Activated T-cell treated with anti-CD3 and anti-CD28 coated beads, Interleukin-2, amount 50 U/mL, for 48 hours (primary cell): ENCODE measurements at regions not wholly inside any gene's neighbourhood (a gene's known extent, or its start where the extent isn't known, plus 50 kb on each side); places are given as distances from the start of the nearest gene placed in this dataset.

Experiments
- DNase-seq, 2 experiments: peaks; one replicate each; pipeline ENCODE4 v3.0.0-alpha.2; 2020

GRCh38 chr12:38141239-38141638 is 175.3 kb upstream of the ALG10B start:
- DNase-seq = no peak

GRCh38 chr12:38141861-38142260 is 174.7 kb upstream of the ALG10B start:
- no peak for DNase-seq

GRCh38 chr12:38142974-38143373 is 173.6 kb upstream of the ALG10B start:
- DNase-seq = no peak

- DNase-seq = no peak
Measured at GRCh38 chr12:38144049-38144448, 172.5 kb upstream of the ALG10B start.

GRCh38 chr12:38144601-38145436 is 171.8 kb upstream of the ALG10B start:
- DNase-seq = no peak

- DNase-seq = no peak
Measured at GRCh38 chr12:38149395-38150073, 167.0 kb upstream of the ALG10B start.

GRCh38 chr12:38151991-38152700 is 164.4 kb upstream of the ALG10B start:
- DNase-seq = no peak

GRCh38 chr12:38152816-38153736 is 163.5 kb upstream of the ALG10B start:
- DNase-seq = no peak

GRCh38 chr12:38153737-38154061 is 162.9 kb upstream of the ALG10B start:
- no peak for DNase-seq

- no peak for DNase-seq
Measured at GRCh38 chr12:38154096-38155019, 162.2 kb upstream of the ALG10B start.

- no peak for DNase-seq
Measured at GRCh38 chr12:38155020-38155395, 161.6 kb upstream of the ALG10B start.

- DNase-seq = no peak
Measured at GRCh38 chr12:38155526-38156496, 160.8 kb upstream of the ALG10B start.

GRCh38 chr12:38156497-38157245 is 159.9 kb upstream of the ALG10B start:
- DNase-seq = no peak

GRCh38 chr12:38157274-38157932 is 159.2 kb upstream of the ALG10B start:
- DNase-seq = no peak

- DNase-seq = no peak
Measured at GRCh38 chr12:38157933-38158401, 158.6 kb upstream of the ALG10B start.

GRCh38 chr12:38158428-38159091 is 158.0 kb upstream of the ALG10B start:
- DNase-seq = no peak

GRCh38 chr12:38159092-38159551 is 157.5 kb upstream of the ALG10B start:
- DNase-seq = no peak
